ENCODE measurements at regions not wholly inside any gene's neighbourhood (a gene's known extent, or its start where the extent isn't known, plus 50 kb on each side); places are given as distances from the start of the nearest gene placed in this dataset.

GRCh38 chr18:38305961-38306360 is 740.4 kb upstream of the CELF4 start:
- TF ChIP-seq CTCF (IDR thresholded peaks at IDR 0.05; ENCODE audit: insufficient read depth, low read length, poor library complexity, severe bottlenecking) (no peak), EZH2phosphoT487 (conservative IDR thresholded peaks at IDR 0.05; ENCODE audit: low read length) (no peak)

Data from SU-DHL-6 (cell line).